ENCODE measurements at regions not wholly inside any gene's neighbourhood (a gene's known extent, or its start where the extent isn't known, plus 50 kb on each side); places are given as distances from the start of the nearest gene placed in this dataset.
"Not testable (repeated sequence)": the region's sequence is repeated elsewhere in the genome, so short reads cannot be mapped to it uniquely, and the experiment has no call there.

DNA sequence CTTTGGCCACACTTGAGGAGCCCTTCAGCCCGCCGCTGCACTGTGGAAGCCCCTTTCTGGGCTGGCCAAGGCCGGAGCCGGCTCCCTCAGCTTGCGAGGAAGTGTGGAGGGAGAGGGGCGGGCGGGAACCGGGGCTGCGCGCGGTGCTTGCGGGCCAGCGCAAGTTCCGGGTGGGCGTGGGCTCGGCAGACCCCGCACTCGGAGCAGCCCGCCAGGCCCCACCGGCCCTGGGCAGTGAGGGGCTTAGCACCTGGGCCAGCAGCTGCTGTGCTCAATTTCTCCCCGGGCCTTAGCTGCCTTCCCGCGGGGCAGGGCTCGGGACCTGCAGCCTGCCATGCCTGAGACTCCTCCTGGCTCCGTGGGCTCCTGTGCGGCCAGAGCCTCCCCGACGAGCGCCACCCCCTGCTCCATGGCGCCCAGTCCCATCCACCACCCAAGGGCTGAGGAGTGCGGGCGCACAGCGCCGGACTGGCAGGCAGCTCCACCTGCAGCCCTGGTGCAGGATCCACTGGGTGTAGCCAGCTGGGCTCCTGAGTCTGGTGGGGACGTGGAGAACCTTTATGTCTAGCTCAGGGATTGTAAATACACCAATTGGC lies 129.2 kb downstream of the MRPL14 start:
- WGBS: 98% methylated on average over 35 of the region's 35 CpGs
- peaks cover 13 to 21% of the 10 kb centered on the region in 2 donors for H3K27me3 ChIP-seq (ENCODE audit: control insufficient read depth in 2 of 2, insufficient read depth in 1 of 2, low read length in 1 of 2)
- not testable (repeated sequence) for H3K9me3 ChIP-seq (ENCODE audit: control insufficient read depth in 2 of 2, insufficient read depth in 1 of 2, low read length in 1 of 2); DNase-seq (ENCODE audit: low read depth in 6 of 9, low spot score in 9 of 9); H3K36me3 ChIP-seq (ENCODE audit: control insufficient read depth in 2 of 2, insufficient read depth in 2 of 2, low read length in 1 of 2); H3K4me3 ChIP-seq (ENCODE audit: low read length in 2 of 2); H3K27ac ChIP-seq (ENCODE audit: low read depth in 1 of 2, low read length in 1 of 2)
- H3K4me1 ChIP-seq (ENCODE audit: control insufficient read depth in 2 of 2, insufficient read depth in 2 of 2, low read length in 2 of 2): peaks cover 3 to 37% of the 10 kb centered on the region in 2 donors

DNA sequence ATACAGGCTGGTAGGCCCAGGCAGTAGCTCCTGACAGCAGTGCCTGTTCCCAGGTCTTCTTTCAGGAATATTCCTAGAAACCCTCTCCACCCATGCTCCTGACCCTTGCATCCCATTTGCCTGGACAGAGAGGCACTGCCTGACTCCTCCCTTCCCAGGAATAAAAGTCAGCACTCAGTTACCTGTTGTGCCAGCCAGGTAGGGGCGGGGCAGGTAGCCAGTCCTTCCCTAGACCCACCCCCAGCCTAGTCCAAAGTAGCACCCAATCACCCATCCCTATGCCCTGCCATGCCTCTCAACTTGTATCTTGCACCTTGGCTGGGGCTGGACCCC lies 129.9 kb downstream of the MRPL14 start:
- H3K36me3 ChIP-seq (ENCODE audit: control insufficient read depth in 2 of 2, insufficient read depth in 2 of 2, low read length in 1 of 2): no peaks in the 10 kb centered on the region
- H3K9me3 ChIP-seq (ENCODE audit: control insufficient read depth in 2 of 2, insufficient read depth in 1 of 2, low read length in 1 of 2): peaks cover 0 to 3% of the 10 kb centered on the region in 2 donors
- no peak overlapping the region for H3K4me3 ChIP-seq (ENCODE audit: low read length in 2 of 2)
- peaks cover 0 to 29% of the 10 kb centered on the region in 2 donors for H3K4me1 ChIP-seq (ENCODE audit: control insufficient read depth in 2 of 2, insufficient read depth in 2 of 2, low read length in 2 of 2)
- DNase-seq (ENCODE audit: low read depth in 6 of 9, low spot score in 9 of 9): no peak
- peaks cover 6 to 13% of the 10 kb centered on the region in 2 donors for H3K27me3 ChIP-seq (ENCODE audit: control insufficient read depth in 2 of 2, insufficient read depth in 1 of 2, low read length in 1 of 2)
- H3K27ac ChIP-seq (ENCODE audit: low read depth in 1 of 2, low read length in 1 of 2): no peak overlapping the region
- 97% methylated on average over 1 of the region's 1 CpG for WGBS

DNA sequence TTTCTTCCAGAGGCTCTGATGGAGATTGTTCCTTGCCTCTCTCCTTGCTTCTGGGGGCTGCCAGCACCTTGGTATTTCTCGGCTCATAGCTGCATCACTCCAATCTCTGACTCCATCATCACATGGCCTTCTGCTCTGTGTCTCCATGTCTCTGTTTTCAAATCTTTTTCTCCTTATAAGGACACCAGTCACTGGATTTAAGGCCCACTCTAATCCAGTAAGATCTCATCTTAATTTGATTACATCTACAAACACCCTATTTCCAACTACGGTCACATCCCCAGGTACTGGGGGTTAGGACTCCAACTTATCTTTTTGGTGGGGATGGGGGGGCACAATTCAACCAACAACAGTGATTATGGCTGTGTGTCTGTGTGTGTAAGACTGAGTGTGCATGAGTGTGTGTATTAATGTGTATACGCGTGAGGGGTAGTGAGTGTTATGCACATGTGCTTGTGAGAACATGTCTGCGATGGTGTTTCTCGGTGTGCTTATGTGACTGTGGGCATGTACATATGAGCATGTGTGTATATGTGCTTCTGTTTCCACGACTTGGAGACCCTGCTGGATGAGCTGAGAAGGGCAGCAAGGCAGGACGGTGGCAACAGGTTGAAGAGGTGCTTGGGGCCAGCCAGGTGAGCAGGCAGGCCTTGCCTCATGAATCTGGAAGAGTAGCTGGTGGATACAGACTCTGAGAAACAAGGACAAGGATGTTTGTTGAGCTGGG lies 130.5 kb downstream of the MRPL14 start:
- H3K9me3 ChIP-seq (ENCODE audit: control insufficient read depth in 2 of 2, insufficient read depth in 1 of 2, low read length in 1 of 2): peaks cover 0 to 3% of the 10 kb centered on the region in 2 donors
- H3K27me3 ChIP-seq (ENCODE audit: control insufficient read depth in 2 of 2, insufficient read depth in 1 of 2, low read length in 1 of 2): peaks cover under 1 to 8% of the 10 kb centered on the region in 2 donors
- 96% methylated on average over 8 of the region's 8 CpGs for WGBS

DNA sequence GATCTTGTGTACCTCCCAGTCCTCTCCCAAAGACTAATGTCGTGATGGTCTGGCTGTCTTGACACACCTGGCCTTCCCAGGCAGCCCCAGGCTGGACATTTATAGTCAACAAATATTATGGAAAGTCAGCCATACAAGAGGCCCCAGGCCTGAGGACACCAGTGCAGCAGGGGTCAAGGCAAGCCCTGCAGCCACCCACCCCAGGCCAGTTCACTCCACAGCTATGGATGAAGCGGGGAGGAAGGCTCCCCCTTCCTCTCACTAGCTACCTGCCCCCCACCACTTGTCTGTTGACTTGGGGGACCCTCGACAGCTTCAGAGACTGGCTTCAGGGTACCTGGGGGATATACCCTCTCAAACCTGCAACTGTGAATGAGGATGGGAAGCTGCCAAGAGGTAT lies 132.1 kb downstream of the MRPL14 start:
- Histone ChIP-seq H3K4me1 (ENCODE audit: control insufficient read depth in 2 of 2, insufficient read depth in 2 of 2, low read length in 2 of 2) (peaks cover 0 to 12% of the 10 kb centered on the region in 2 donors), H3K27me3 (ENCODE audit: control insufficient read depth in 2 of 2, insufficient read depth in 1 of 2, low read length in 1 of 2) (no peaks in the 10 kb centered on the region), H3K27ac (ENCODE audit: low read depth in 1 of 2, low read length in 1 of 2) (no peak overlapping the region), H3K9me3 (ENCODE audit: control insufficient read depth in 2 of 2, insufficient read depth in 1 of 2, low read length in 1 of 2) (no peaks in the 10 kb centered on the region), H3K36me3 (ENCODE audit: control insufficient read depth in 2 of 2, insufficient read depth in 2 of 2, low read length in 1 of 2) (no peaks in the 10 kb centered on the region), H3K4me3 (ENCODE audit: low read length in 2 of 2) (no peak overlapping the region)
- no peak for DNase-seq (ENCODE audit: low read depth in 6 of 9, low spot score in 9 of 9)
- 95% methylated on average over 3 of the region's 3 CpGs for WGBS

More for the DNA sequence above, 130.5 kb downstream of the MRPL14 start:
- H3K36me3 ChIP-seq (ENCODE audit: control insufficient read depth in 2 of 2, insufficient read depth in 2 of 2, low read length in 1 of 2): no peaks in the 10 kb centered on the region
- peaks cover 0 to 24% of the 10 kb centered on the region in 2 donors for H3K4me1 ChIP-seq (ENCODE audit: control insufficient read depth in 2 of 2, insufficient read depth in 2 of 2, low read length in 2 of 2)
- DNase-seq (ENCODE audit: low read depth in 6 of 9, low spot score in 9 of 9): no peak
- H3K27ac ChIP-seq (ENCODE audit: low read depth in 1 of 2, low read length in 1 of 2): no peak overlapping the region
- no peak overlapping the region for H3K4me3 ChIP-seq (ENCODE audit: low read length in 2 of 2)

DNA sequence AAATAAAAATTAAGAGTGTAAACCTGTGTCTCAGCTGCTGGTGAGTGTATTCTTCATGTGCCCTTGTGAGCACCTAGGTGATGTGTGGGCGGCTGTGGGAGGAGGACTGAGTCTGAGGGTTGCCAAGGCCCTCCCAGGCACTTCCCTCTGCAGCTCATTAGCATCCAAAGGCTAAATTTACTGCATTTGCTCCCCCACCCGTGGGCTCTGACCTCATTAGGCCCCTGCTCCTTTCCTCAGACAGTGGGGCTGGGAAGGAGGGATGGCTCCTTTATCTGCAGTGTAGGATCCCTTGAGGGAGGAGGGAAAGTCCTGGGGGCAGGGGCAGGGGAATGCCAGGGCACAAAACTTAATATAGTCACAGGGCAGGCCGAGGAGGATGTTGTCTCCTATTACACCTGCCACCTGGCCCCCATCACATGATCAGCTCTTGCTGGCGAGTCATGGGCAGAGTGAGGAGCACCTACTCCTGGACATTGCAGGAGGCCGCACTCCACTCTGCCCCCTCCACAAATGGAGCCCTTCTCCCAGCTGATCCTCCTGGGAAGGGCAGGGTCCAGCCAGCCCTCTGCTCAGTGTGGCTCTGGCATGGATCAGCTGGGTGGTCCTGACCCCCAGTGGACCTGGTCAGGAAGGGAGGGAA lies 133.2 kb downstream of the MRPL14 start:
- DNase-seq (ENCODE audit: low read depth in 6 of 9, low spot score in 9 of 9): no peak
- Histone ChIP-seq H3K36me3 (ENCODE audit: control insufficient read depth in 2 of 2, insufficient read depth in 2 of 2, low read length in 1 of 2) (no peaks in the 10 kb centered on the region), H3K4me1 (ENCODE audit: control insufficient read depth in 2 of 2, insufficient read depth in 2 of 2, low read length in 2 of 2) (peaks cover 0 to 4% of the 10 kb centered on the region in 2 donors), H3K4me3 (ENCODE audit: low read length in 2 of 2) (no peak overlapping the region), H3K27me3 (ENCODE audit: control insufficient read depth in 2 of 2, insufficient read depth in 1 of 2, low read length in 1 of 2) (no peaks in the 10 kb centered on the region), H3K9me3 (ENCODE audit: control insufficient read depth in 2 of 2, insufficient read depth in 1 of 2, low read length in 1 of 2) (no peaks in the 10 kb centered on the region), H3K27ac (ENCODE audit: low read depth in 1 of 2, low read length in 1 of 2) (no peak overlapping the region)
- WGBS: 81% methylated on average over 5 of the region's 5 CpGs

DNA sequence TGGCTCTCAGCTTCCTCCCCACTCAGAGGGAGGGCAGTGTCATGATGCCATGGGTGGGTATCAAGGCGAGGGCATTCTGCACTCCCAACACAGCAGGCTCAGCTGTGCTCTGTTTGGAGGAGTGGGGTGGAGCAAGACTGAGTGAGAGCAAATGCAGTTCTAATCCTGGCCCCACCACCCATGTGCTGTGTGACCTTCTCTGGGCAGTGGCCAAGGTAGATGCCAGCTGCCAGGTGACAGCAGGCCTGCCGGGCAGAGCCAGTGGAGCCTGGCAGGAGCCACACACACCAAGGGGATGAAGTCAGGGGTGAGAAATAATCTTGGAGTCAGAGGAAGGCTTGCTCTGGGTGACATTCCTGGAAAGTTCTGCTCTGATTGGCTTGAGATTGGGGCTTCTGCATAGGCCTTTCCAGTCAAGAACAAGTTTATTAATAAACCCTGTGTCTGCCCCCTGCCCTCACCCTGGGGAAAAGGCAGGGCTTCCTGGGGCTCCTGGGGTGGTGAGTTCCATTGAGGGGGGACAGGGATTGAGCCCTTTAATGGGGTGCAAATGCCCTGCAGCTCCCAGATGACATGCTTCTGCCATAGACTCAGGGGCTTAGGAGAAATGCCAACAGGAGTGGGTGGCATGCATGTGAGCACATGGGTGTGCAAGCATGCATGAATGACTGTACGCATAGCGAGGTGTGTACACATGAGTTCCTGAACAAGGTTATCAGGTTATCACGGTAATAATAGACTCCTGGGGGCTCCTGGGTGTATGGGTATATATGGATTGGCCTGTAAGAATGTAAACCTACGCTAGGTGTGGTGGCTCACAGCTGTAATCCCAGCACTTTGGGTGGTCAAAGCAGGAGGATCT lies 134.2 kb downstream of the MRPL14 start:
- no peak overlapping the region for H3K4me3 ChIP-seq (ENCODE audit: low read length in 2 of 2)
- H3K27ac ChIP-seq (ENCODE audit: low read depth in 1 of 2, low read length in 1 of 2): no peak overlapping the region
- no peak for DNase-seq (ENCODE audit: low read depth in 6 of 9, low spot score in 9 of 9)
- peaks cover 0 to 4% of the 10 kb centered on the region in 2 donors for H3K4me1 ChIP-seq (ENCODE audit: control insufficient read depth in 2 of 2, insufficient read depth in 2 of 2, low read length in 2 of 2)
- H3K36me3 ChIP-seq (ENCODE audit: control insufficient read depth in 2 of 2, insufficient read depth in 2 of 2, low read length in 1 of 2): no peaks in the 10 kb centered on the region
- no peaks in the 10 kb centered on the region for H3K27me3 ChIP-seq (ENCODE audit: control insufficient read depth in 2 of 2, insufficient read depth in 1 of 2, low read length in 1 of 2)
- H3K9me3 ChIP-seq (ENCODE audit: control insufficient read depth in 2 of 2, insufficient read depth in 1 of 2, low read length in 1 of 2): no peaks in the 10 kb centered on the region
- WGBS: 93% methylated on average over 6 of the region's 6 CpGs

DNA sequence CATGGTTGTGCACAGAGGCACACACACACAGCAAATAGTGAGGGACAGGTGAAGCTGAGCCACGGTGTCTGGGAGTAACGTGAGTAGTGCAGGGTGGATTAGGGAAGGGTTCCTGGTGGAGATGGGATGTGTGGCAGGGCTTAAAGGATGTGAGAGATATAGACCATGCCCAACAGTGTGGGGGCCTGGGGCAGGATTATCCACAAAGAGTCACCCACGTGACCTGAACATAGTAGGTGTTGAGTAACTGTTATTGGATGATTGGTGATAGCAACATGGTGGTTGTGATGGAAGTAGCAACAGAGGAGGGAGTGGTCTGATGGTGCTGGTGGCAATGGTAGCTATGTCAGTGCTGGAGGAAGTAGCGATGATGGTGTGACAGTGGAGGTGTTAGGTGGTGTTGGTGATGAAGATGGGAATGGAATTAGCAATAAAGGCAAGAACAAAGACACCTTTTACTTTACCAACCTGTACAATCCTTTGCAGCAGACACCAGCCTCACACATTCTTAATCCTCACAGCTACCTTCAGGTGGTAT lies 135.1 kb downstream of the MRPL14 start:
- Histone ChIP-seq H3K4me3 (ENCODE audit: low read length in 2 of 2) (no peak overlapping the region), H3K4me1 (ENCODE audit: control insufficient read depth in 2 of 2, insufficient read depth in 2 of 2, low read length in 2 of 2) (peaks cover 0 to 4% of the 10 kb centered on the region in 2 donors), H3K36me3 (ENCODE audit: control insufficient read depth in 2 of 2, insufficient read depth in 2 of 2, low read length in 1 of 2) (no peaks in the 10 kb centered on the region), H3K27me3 (ENCODE audit: control insufficient read depth in 2 of 2, insufficient read depth in 1 of 2, low read length in 1 of 2) (no peaks in the 10 kb centered on the region), H3K9me3 (ENCODE audit: control insufficient read depth in 2 of 2, insufficient read depth in 1 of 2, low read length in 1 of 2) (no peaks in the 10 kb centered on the region), H3K27ac (ENCODE audit: low read depth in 1 of 2, low read length in 1 of 2) (no peak overlapping the region)
- DNase-seq (ENCODE audit: low read depth in 6 of 9, low spot score in 9 of 9): no peak
- 96% methylated on average over 4 of the region's 4 CpGs for WGBS

DNA sequence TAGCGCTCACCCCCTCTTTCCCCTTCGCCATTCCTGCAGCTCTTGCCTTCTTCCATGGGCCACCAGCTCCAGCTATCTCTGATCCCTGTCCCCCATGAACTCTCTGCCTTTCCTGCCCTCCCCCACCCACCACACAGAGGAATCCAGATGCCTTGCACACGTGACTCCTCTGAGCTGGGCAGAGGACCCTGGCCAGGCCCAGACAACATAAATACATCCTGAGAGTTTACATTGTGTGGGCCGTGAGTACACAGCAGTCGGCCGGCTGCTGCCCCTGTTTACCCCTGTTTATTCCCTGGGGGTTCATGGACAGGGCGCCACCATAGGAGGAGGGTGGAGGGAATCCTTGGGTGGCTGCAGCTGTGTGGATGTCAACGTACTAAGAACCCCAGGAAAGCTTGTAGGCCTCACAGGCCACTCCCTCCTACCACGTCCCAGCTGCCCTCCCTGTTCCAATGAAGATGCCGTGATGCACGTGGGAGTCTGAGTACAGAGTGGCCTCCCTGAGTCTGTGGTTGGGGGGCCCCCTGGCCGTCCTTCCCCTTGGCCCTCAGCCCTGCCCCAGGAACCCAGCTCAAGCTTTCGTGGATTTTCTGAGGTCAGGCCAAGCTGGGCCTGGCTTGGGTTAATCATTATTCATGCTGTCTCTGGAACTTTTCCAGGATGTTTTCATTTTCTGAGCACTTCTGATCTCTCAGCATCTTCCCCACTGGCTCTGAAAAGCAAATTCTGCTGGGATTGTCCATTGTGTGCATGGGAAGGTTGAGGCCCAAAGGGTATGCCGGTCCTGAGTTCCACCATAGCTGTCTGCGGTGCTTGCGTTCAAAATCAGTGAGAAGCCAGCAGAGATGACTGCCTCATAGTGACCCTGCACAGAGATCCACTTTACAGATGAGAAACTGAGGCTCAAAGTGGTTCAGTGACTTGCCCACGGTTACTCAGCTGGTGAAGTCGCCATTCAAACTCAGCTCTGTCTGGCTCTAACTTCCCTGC lies 136.3 kb downstream of the MRPL14 start:
- Histone ChIP-seq H3K4me1 (ENCODE audit: control insufficient read depth in 2 of 2, insufficient read depth in 2 of 2, low read length in 2 of 2) (peaks cover 0 to 4% of the 10 kb centered on the region in 2 donors), H3K4me3 (ENCODE audit: low read length in 2 of 2) (no peak overlapping the region), H3K9me3 (ENCODE audit: control insufficient read depth in 2 of 2, insufficient read depth in 1 of 2, low read length in 1 of 2) (no peaks in the 10 kb centered on the region), H3K27me3 (ENCODE audit: control insufficient read depth in 2 of 2, insufficient read depth in 1 of 2, low read length in 1 of 2) (no peaks in the 10 kb centered on the region), H3K27ac (ENCODE audit: low read depth in 1 of 2, low read length in 1 of 2) (no peak overlapping the region), H3K36me3 (ENCODE audit: control insufficient read depth in 2 of 2, insufficient read depth in 2 of 2, low read length in 1 of 2) (no peaks in the 10 kb centered on the region)
- no peak for DNase-seq (ENCODE audit: low read depth in 6 of 9, low spot score in 9 of 9)
- 88% methylated on average over 18 of the region's 18 CpGs for WGBS

All from thymus (tissue), 11 donors.